Endothelial cell of umbilical vein (primary cell): ENCODE measurements at regions not wholly inside any gene's neighbourhood (a gene's known extent, or its start where the extent isn't known, plus 50 kb on each side); places are given as distances from the start of the nearest gene placed in this dataset.

ENCODE experiments used
- BruUV-seq: library from RNA; stranded (reverse); fragments of 400-500 nt; replicated peaks from 2 replicates; lab custom pipeline; 2021; lab: Mats Ljungman, UMichigan
- CTCF ChIA-PET: fragments of 300-600, 350-600 bp; sonication (Branson Sonifier 250); formaldehyde crosslinking; loops from one replicate; lab custom pipeline; 2021; ENCODE audit warnings: antibody characterized with exemption, inconsistent platforms; lab: Charles Lee
- POLR2A ChIA-PET: fragments of 300-600, 350-600 bp; sonication (Branson Sonifier 250); formaldehyde crosslinking; loops from one replicate; lab custom pipeline; 2021; ENCODE audit warnings: antibody characterized with exemption, inconsistent platforms; lab: Charles Lee
- DNase-seq: peaks from one replicate; pipeline ENCODE4 v3.0.0-alpha.2; 2011; ENCODE audit warnings: low read depth, low spot score
- FAIRE-seq: peaks from 2 replicates; lab custom pipeline; 2011; peaks lifted over from hg19 to GRCh38; lab: Jason Lieb, UNC
- H2AFZ ChIP-seq: 2 replicates; pipeline ENCODE4 v1.6.0; 2012; ENCODE audit warnings: low read depth, low read length, control low read depth, inconsistent platforms
- H3K27ac ChIP-seq: 2 replicates; pipeline ENCODE4 v1.5.1; 2011; ENCODE audit warnings: low read depth, mild to moderate bottlenecking, control low read depth, low read length, moderate library complexity; ENCODE audit not compliant: insufficient read depth
- H3K27me3 ChIP-seq, 2 experiments: 2 replicates each; pipeline versions ENCODE4 v1.6.0 to v1.6.1; 2011; ENCODE audit warnings: low read length in 2 of 2, mixed read lengths in 1 of 2; ENCODE audit not compliant: control insufficient read depth in 2 of 2, insufficient read depth in 2 of 2
- H3K36me3 ChIP-seq, 2 experiments: 2 replicates in 1 of 2; 3 replicates in 1 of 2; pipeline ENCODE4 v1.5.1; 2011; ENCODE audit warnings: low read length in 2 of 2, mild to moderate bottlenecking in 1 of 2, moderate library complexity in 1 of 2; ENCODE audit not compliant: control insufficient read depth in 2 of 2, insufficient read depth in 2 of 2; ENCODE audit errors: extremely low read depth in 1 of 2
- H3K4me1 ChIP-seq: 3 replicates; pipeline ENCODE4 v1.5.1; 2011; ENCODE audit warnings: mild to moderate bottlenecking, low read length; ENCODE audit not compliant: control insufficient read depth, insufficient read depth; ENCODE audit errors: extremely low read depth
- H3K4me2 ChIP-seq: 2 replicates; pipeline ENCODE4 v1.6.1; 2011; ENCODE audit warnings: low read length, control low read depth, mixed read lengths; ENCODE audit not compliant: insufficient read depth
- H3K4me3 ChIP-seq, 3 experiments: fragments of 200-600 bp in 1 of 3; sonication (generic), shearing (Covaris generic) in 1 of 3; replicated peaks in 1 of 3; 2 replicates each; pipeline ENCODE4 v1.5.1; 2011 to 2016; ENCODE audit warnings: control low read depth in 3 of 3, low read length in 3 of 3, mild to moderate bottlenecking in 2 of 3, inconsistent platforms in 1 of 3, low read depth in 1 of 3, moderate library complexity in 1 of 3; ENCODE audit not compliant: insufficient read depth in 1 of 3
- H3K79me2 ChIP-seq: 2 replicates; pipeline ENCODE4 v1.6.0; 2012; ENCODE audit warnings: low read length, inconsistent platforms; ENCODE audit not compliant: control insufficient read depth, insufficient read depth
- H3K9ac ChIP-seq: replicated peaks from 2 replicates; pipeline ENCODE3; 2011; ENCODE audit warnings: low read length, control low read depth; ENCODE audit not compliant: insufficient read depth; ENCODE audit errors: extremely low read depth
- H3K9me1 ChIP-seq: replicated peaks from 3 replicates; pipeline ENCODE4 v1.6.0; 2011; ENCODE audit warnings: mild to moderate bottlenecking, low read length; ENCODE audit not compliant: control insufficient read depth, insufficient read depth; ENCODE audit errors: extremely low read depth
- H3K9me3 ChIP-seq: replicated peaks from 2 replicates; pipeline ENCODE4 v1.5.1; 2012; ENCODE audit warnings: low read length, inconsistent platforms; ENCODE audit not compliant: control insufficient read depth, insufficient read depth
- H4K20me1 ChIP-seq: replicated peaks from 2 replicates; pipeline ENCODE3; 2011; ENCODE audit warnings: mild to moderate bottlenecking, low read length; ENCODE audit not compliant: control insufficient read depth, insufficient read depth; ENCODE audit errors: extremely low read depth
- EZH2 ChIP-seq: IDR thresholded peaks from 2 replicates; pipeline ENCODE4 v1.6.1; 2012; ENCODE audit warnings: borderline replicate concordance, low read depth, mild to moderate bottlenecking, moderate library complexity, low read length, inconsistent platforms; ENCODE audit not compliant: severe bottlenecking
- FOS ChIP-seq: IDR thresholded peaks from 2 replicates; pipeline ENCODE4 v1.6.1; 2011; ENCODE audit warnings: mild to moderate bottlenecking, low read length, moderate library complexity, borderline replicate concordance; ENCODE audit not compliant: insufficient read depth
- GATA2 ChIP-seq: IDR thresholded peaks from 2 replicates; pipeline ENCODE4 v1.7.0; 2011; ENCODE audit warnings: low read depth, mild to moderate bottlenecking, moderate library complexity, mixed read lengths, low read length; ENCODE audit not compliant: insufficient read length, insufficient read depth
- JUN ChIP-seq: IDR thresholded peaks from 2 replicates; pipeline ENCODE4 v1.6.1; 2011; ENCODE audit warnings: borderline replicate concordance, low read depth; ENCODE audit not compliant: insufficient read length, insufficient read depth
- MYC ChIP-seq: IDR thresholded peaks from one replicate; pipeline ENCODE4 v1.6.1; 2011; ENCODE audit warnings: mild to moderate bottlenecking, low read depth, low read length
- POLR2A ChIP-seq: IDR thresholded peaks from 2 replicates; pipeline ENCODE4 v1.6.1; 2012; ENCODE audit warnings: low read depth, mild to moderate bottlenecking, control low read depth, low read length
- POLR2AphosphoS5 ChIP-seq: IDR thresholded peaks from 2 replicates; pipeline ENCODE4 v1.6.1; 2012; ENCODE audit warnings: low read depth, mild to moderate bottlenecking, control low read depth, low read length, moderate library complexity; ENCODE audit not compliant: insufficient read depth
- dilution Hi-C: fragments of 300-500 bp; cut with MboI; formaldehyde crosslinking; loops from one replicate; pipeline ENCODE4 v1.15.0; 2019; ENCODE audit warnings: low sequenced_read_pairs; ENCODE audit not compliant: extremely low pct_ligation_motif_present
- intact Hi-C: fragments of 100-400 bp; cut with micrococcal nuclease; formaldehyde crosslinking; loops from one replicate; pipeline ENCODE4 v1.10.0; 2022
- TF ChIP-seq, protein P1 (sequence below), 2 donors: IDR thresholded peaks; 1 replicate in 1 of 2; 2 replicates in 1 of 2; pipeline ENCODE4 v1.5.1; 2011; ENCODE audit warnings: low read length in 2 of 2, mild to moderate bottlenecking in 2 of 2, moderate library complexity in 2 of 2, control low read depth in 1 of 2, inconsistent platforms in 1 of 2, low read depth in 1 of 2; ENCODE audit not compliant: insufficient read depth in 1 of 2; ENCODE audit errors: extremely low read depth in 1 of 2
- TF ChIP-seq, protein P2 (sequence below): IDR thresholded peaks from 2 replicates; pipeline ENCODE4 v1.6.1; 2011; ENCODE audit not compliant: insufficient read depth, insufficient read length

DNA sequence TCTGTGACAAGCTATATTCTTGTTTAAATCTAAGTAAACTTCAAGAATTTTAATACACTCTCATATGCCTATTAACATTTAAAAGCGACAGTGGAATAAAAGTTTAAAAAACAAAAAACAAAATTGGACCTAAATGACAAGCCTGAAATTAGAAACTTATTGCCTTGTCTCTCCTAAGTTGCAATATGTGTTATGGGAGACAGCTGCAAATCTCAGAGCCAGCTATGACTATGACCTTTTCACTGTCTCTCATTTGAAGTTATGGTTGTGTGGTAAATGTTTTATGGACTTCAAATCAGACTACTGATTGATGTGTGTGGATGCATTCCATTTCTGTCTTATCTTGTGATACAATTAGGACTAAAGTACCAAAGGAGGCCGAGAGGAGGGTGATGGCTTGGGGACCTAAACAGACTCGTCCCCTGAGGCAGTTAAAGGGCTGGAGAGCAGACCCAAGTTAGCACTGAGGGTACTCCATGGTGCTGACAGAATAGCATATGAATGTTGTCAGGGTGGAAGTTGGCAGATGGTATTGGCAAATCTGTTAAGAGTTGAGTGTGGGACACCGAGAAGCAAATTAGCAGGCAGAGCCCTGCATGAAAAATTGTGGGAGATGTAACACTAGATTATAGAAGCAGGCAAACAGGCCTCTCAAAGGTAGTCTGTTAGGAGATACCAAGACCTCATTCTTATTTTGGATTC lies 930.1 kb upstream of the MAN1A1 start:
- Histone ChIP-seq H3K79me2 (no peaks in the 10 kb centered on the region), H4K20me1 (no peaks in the 10 kb centered on the region), H3K36me3 (no peaks in the 10 kb centered on the region), H3K4me2 (no peak overlapping the region), H3K4me3 (no peak overlapping the region), H3K9me1 (no peaks in the 10 kb centered on the region), H2AFZ (no peak overlapping the region), H3K9ac (no peak overlapping the region), H3K27ac (no peak overlapping the region), H3K27me3 (no peaks in the 10 kb centered on the region), H3K4me1 (no peaks in the 10 kb centered on the region), H3K9me3 (no peaks in the 10 kb centered on the region)
- TF ChIP-seq MYC (no peak), FOS (no peak), POLR2A (no peak), GATA2 (no peak), EZH2 (no peak), JUN (no peak), POLR2AphosphoS5 (no peak)
- TF ChIP-seq, protein P1, sequence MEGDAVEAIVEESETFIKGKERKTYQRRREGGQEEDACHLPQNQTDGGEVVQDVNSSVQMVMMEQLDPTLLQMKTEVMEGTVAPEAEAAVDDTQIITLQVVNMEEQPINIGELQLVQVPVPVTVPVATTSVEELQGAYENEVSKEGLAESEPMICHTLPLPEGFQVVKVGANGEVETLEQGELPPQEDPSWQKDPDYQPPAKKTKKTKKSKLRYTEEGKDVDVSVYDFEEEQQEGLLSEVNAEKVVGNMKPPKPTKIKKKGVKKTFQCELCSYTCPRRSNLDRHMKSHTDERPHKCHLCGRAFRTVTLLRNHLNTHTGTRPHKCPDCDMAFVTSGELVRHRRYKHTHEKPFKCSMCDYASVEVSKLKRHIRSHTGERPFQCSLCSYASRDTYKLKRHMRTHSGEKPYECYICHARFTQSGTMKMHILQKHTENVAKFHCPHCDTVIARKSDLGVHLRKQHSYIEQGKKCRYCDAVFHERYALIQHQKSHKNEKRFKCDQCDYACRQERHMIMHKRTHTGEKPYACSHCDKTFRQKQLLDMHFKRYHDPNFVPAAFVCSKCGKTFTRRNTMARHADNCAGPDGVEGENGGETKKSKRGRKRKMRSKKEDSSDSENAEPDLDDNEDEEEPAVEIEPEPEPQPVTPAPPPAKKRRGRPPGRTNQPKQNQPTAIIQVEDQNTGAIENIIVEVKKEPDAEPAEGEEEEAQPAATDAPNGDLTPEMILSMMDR (IDR thresholded peaks at IDR 0.05; ENCODE audit: extremely low read depth in 1 of 2, insufficient read depth in 1 of 2, low read depth in 1 of 2, low read length in 2 of 2), result no peak
- TF ChIP-seq, protein P2, sequence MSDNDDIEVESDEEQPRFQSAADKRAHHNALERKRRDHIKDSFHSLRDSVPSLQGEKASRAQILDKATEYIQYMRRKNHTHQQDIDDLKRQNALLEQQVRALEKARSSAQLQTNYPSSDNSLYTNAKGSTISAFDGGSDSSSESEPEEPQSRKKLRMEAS, result no peak
- dilution Hi-C loops (no loop called here), intact Hi-C loops (no loop called here)
- DNase-seq, result no peak
- ChIA-PET POLR2A (no interaction called here), CTCF (no interaction called here)
- BruUV-seq, result no TSS peak
- no peak for FAIRE-seq
